ENCODE measurements at regions not wholly inside any gene's neighbourhood (a gene's known extent, or its start where the extent isn't known, plus 50 kb on each side); places are given as distances from the start of the nearest gene placed in this dataset.

- ChIA-PET POLR2A (ENCODE audit: partially characterized antibody) (no interaction called here), CTCF (ENCODE audit: partially characterized antibody) (no interaction called here)
- Histone ChIP-seq H3K9ac (replicated peaks in 1 of 4; ENCODE audit: extremely low read depth in 1 of 4, low read depth in 3 of 4, low read length in 3 of 4) (no peak overlapping the region), H3K27ac (ENCODE audit: low read depth, low read length) (no peak overlapping the region), H4K8ac (ENCODE audit: extremely low read depth, insufficient read depth, low read length) (no peak overlapping the region), H2AK5ac (ENCODE audit: low read depth, low read length) (no peak overlapping the region), H3K36me3 (ENCODE audit: control insufficient read depth in 2 of 4, insufficient read depth in 4 of 4, low read length in 3 of 4) (no peaks in the 10 kb centered on the region), H2BK12ac (ENCODE audit: low read depth, low read length) (no peak overlapping the region), H3K23me2 (ENCODE audit: low read depth, low read length) (peaks cover 2% of the 10 kb centered on the region; the same call in 1 of the 2 replicates), H3K4ac (replicated peaks; ENCODE audit: insufficient read length, low read depth, low read length) (no peak overlapping the region), H3K23ac (ENCODE audit: insufficient read length) (no peak overlapping the region), H3K27me3 (replicated peaks in 1 of 4; ENCODE audit: control insufficient read depth in 3 of 4, extremely low read depth in 1 of 4, insufficient read depth in 3 of 4, low read length in 3 of 4) (no peaks in the 10 kb centered on the region), H2AFZ (ENCODE audit: low read length) (no peak overlapping the region), H2BK20ac (ENCODE audit: low read length) (no peak overlapping the region), H3K9me3 (ENCODE audit: insufficient read depth in 2 of 2, low read depth in 1 of 2, low read length in 1 of 2) (no peaks in the 10 kb centered on the region), H4K5ac (ENCODE audit: insufficient read length, low read depth, low read length) (no peak overlapping the region), H4K91ac (replicated peaks; ENCODE audit: insufficient read length, low read length) (no peak overlapping the region), H3K18ac (ENCODE audit: extremely low read depth, low read length) (no peak overlapping the region), H4K20me1 (replicated peaks in 1 of 2; ENCODE audit: control insufficient read depth in 1 of 2, insufficient read depth in 2 of 2, low read length in 2 of 2) (no peaks in the 10 kb centered on the region), H3K79me2 (ENCODE audit: control insufficient read depth in 1 of 2, insufficient read depth in 2 of 2, low read length in 2 of 2) (no peaks in the 10 kb centered on the region), H3K79me1 (ENCODE audit: low read depth, low read length) (no peaks in the 10 kb centered on the region), H3K14ac (ENCODE audit: insufficient read length) (no peak overlapping the region), H2BK5ac (ENCODE audit: low read depth, low read length) (no peak overlapping the region), H2BK15ac (ENCODE audit: low read length) (no peak overlapping the region), H3K4me3 (ENCODE audit: extremely low read depth in 1 of 4, insufficient read depth in 2 of 4, low read depth in 3 of 4, low read length in 4 of 4) (no peak overlapping the region), H3K4me2 (ENCODE audit: insufficient read depth in 1 of 2, low read depth in 2 of 2, low read length in 2 of 2) (no peak overlapping the region), H3K56ac (replicated peaks; ENCODE audit: insufficient read length, low read depth, low read length) (no peak overlapping the region), H3K4me1 (replicated peaks in 1 of 4; ENCODE audit: control insufficient read depth in 3 of 4, insufficient read depth in 4 of 4, low read length in 3 of 4) (no peaks in the 10 kb centered on the region), H2BK120ac (replicated peaks; ENCODE audit: low read depth, low read length) (no peak overlapping the region)
- 84 to 100% methylated on average over 1 to 2 of the region's 2 CpGs for WGBS, 2 experiments (ENCODE audit: extremely low coverage in 1 of 2, insufficient coverage in 1 of 2, insufficient read length in 1 of 2, insufficient replicate concordance in 2 of 2, low coverage in 1 of 2, low lambda C conversion rate in 2 of 2, missing lambda C conversion rate in 1 of 2)
- no peak for DNase-seq (ENCODE audit: low read depth in 1 of 2, low spot score in 2 of 2)
- FAIRE-seq: no peak
- no peak for TF ChIP-seq SIX5 (IDR thresholded peaks at IDR 0.05; ENCODE audit: low read depth, low read length)
- no peak for TF ChIP-seq ATF3 (IDR thresholded peaks at IDR 0.05; ENCODE audit: insufficient read depth, low read depth, low read length)
- TF ChIP-seq, protein P1, sequence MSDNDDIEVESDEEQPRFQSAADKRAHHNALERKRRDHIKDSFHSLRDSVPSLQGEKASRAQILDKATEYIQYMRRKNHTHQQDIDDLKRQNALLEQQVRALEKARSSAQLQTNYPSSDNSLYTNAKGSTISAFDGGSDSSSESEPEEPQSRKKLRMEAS (IDR thresholded peaks at IDR 0.05): no peak
- no peak for TF ChIP-seq CTCF (IDR thresholded peaks at IDR 0.05; ENCODE audit: control extremely low read depth in 1 of 3, insufficient read depth in 1 of 3, low read depth in 1 of 3, low read length in 3 of 3)
- no peak for TF ChIP-seq BACH1 (IDR thresholded peaks at IDR 0.05; ENCODE audit: low read length)
- no peak for TF ChIP-seq CHD2 (IDR thresholded peaks at IDR 0.05; ENCODE audit: low read length)
- TF ChIP-seq BRCA1 (IDR thresholded peaks at IDR 0.05; ENCODE audit: low read depth, low read length): no peak
- TF ChIP-seq POLR2A (IDR thresholded peaks at IDR 0.05; ENCODE audit: control extremely low read depth in 1 of 2, low read depth in 2 of 2, low read length in 2 of 2): no peak
- TF ChIP-seq EP300 (IDR thresholded peaks at IDR 0.05; ENCODE audit: borderline replicate concordance in 1 of 2, low read depth in 2 of 2, low read length in 2 of 2): no peak
- TF ChIP-seq SIN3A (conservative IDR thresholded peaks at IDR 0.05 in 1 of 2, IDR thresholded peaks at IDR 0.05 in 1 of 2; ENCODE audit: low read depth in 1 of 2, low read length in 2 of 2): no peak
These were observed 769.6 kb upstream of the C9orf72 start for GRCh38 chr9:28342815-28343338.
